ENCODE measurements at regions not wholly inside any gene's neighbourhood (a gene's known extent, or its start where the extent isn't known, plus 50 kb on each side); places are given as distances from the start of the nearest gene placed in this dataset.

DNA sequence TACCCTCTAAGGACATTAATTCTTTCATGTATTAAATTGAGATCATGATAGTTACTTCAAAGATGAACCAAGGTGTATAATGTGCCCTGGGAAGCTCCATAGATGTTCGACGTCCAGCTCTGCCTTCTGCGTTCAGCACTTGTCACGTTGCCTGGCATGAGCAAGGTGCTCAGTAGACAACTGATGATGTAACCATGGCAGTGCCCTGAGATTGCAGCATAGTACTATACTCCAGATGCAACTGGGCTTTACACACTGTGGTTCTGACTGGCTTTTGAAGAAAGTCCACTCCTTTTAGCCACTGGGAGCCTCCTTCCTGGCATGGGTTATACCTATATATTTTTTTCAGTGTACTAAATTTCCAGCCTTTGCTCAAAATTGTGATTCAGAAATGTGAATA, 355.8 kb upstream of the SORCS1 start:
- TF ChIP-seq, protein P1, sequence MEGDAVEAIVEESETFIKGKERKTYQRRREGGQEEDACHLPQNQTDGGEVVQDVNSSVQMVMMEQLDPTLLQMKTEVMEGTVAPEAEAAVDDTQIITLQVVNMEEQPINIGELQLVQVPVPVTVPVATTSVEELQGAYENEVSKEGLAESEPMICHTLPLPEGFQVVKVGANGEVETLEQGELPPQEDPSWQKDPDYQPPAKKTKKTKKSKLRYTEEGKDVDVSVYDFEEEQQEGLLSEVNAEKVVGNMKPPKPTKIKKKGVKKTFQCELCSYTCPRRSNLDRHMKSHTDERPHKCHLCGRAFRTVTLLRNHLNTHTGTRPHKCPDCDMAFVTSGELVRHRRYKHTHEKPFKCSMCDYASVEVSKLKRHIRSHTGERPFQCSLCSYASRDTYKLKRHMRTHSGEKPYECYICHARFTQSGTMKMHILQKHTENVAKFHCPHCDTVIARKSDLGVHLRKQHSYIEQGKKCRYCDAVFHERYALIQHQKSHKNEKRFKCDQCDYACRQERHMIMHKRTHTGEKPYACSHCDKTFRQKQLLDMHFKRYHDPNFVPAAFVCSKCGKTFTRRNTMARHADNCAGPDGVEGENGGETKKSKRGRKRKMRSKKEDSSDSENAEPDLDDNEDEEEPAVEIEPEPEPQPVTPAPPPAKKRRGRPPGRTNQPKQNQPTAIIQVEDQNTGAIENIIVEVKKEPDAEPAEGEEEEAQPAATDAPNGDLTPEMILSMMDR (tag by site-specific recombination; IDR thresholded peaks at IDR 0.05): no peak
- TF ChIP-seq ZNF24 (tag by site-specific recombination; IDR thresholded peaks at IDR 0.05): no peak
- TF ChIP-seq ZBTB26 (tag by site-specific recombination; optimal IDR thresholded peaks at IDR 0.05): no peak
- no peak for TF ChIP-seq ZNF785 (tag by site-specific recombination; IDR thresholded peaks at IDR 0.05)
- TF ChIP-seq KLF17 (tag by site-specific recombination; IDR thresholded peaks at IDR 0.05): no peak
- TF ChIP-seq, protein P2, sequence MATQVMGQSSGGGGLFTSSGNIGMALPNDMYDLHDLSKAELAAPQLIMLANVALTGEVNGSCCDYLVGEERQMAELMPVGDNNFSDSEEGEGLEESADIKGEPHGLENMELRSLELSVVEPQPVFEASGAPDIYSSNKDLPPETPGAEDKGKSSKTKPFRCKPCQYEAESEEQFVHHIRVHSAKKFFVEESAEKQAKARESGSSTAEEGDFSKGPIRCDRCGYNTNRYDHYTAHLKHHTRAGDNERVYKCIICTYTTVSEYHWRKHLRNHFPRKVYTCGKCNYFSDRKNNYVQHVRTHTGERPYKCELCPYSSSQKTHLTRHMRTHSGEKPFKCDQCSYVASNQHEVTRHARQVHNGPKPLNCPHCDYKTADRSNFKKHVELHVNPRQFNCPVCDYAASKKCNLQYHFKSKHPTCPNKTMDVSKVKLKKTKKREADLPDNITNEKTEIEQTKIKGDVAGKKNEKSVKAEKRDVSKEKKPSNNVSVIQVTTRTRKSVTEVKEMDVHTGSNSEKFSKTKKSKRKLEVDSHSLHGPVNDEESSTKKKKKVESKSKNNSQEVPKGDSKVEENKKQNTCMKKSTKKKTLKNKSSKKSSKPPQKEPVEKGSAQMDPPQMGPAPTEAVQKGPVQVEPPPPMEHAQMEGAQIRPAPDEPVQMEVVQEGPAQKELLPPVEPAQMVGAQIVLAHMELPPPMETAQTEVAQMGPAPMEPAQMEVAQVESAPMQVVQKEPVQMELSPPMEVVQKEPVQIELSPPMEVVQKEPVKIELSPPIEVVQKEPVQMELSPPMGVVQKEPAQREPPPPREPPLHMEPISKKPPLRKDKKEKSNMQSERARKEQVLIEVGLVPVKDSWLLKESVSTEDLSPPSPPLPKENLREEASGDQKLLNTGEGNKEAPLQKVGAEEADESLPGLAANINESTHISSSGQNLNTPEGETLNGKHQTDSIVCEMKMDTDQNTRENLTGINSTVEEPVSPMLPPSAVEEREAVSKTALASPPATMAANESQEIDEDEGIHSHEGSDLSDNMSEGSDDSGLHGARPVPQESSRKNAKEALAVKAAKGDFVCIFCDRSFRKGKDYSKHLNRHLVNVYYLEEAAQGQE (tag by site-specific recombination; IDR thresholded peaks at IDR 0.05): no peak
- TF ChIP-seq TCF7L2 (IDR thresholded peaks at IDR 0.05; ENCODE audit: borderline replicate concordance, low read depth, low read length): no peak
- TF ChIP-seq HOXC10 (CRISPR knock-in tag; IDR thresholded peaks at IDR 0.05): no peak
- no peak for TF ChIP-seq ZNF530 (tag by site-specific recombination; IDR thresholded peaks at IDR 0.05; ENCODE audit: low read depth)
- no peak for TF ChIP-seq ZNF302 (tag by site-specific recombination; IDR thresholded peaks at IDR 0.05; ENCODE audit: low read depth)
- TF ChIP-seq ZNF701 (tag by site-specific recombination; IDR thresholded peaks at IDR 0.05): no peak
- TF ChIP-seq, protein P3, sequence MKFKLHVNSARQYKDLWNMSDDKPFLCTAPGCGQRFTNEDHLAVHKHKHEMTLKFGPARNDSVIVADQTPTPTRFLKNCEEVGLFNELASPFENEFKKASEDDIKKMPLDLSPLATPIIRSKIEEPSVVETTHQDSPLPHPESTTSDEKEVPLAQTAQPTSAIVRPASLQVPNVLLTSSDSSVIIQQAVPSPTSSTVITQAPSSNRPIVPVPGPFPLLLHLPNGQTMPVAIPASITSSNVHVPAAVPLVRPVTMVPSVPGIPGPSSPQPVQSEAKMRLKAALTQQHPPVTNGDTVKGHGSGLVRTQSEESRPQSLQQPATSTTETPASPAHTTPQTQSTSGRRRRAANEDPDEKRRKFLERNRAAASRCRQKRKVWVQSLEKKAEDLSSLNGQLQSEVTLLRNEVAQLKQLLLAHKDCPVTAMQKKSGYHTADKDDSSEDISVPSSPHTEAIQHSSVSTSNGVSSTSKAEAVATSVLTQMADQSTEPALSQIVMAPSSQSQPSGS (tag by site-specific recombination; IDR thresholded peaks at IDR 0.05; ENCODE audit: low read depth): no peak
- no peak for TF ChIP-seq ZBTB21 (tag by site-specific recombination; IDR thresholded peaks at IDR 0.05)
- no peak for TF ChIP-seq ZNF391 (tag by site-specific recombination; IDR thresholded peaks at IDR 0.05; ENCODE audit: borderline replicate concordance, low read depth)
